Occipital lobe (tissue), 1 donor: ENCODE measurements at regions not wholly inside any gene's neighbourhood (a gene's known extent, or its start where the extent isn't known, plus 50 kb on each side); places are given as distances from the start of the nearest gene placed in this dataset.

Experiments
- DNase-seq: peaks from one replicate; lab custom pipeline; 2025; lab: John Stamatoyannopoulos, UW

DNA sequence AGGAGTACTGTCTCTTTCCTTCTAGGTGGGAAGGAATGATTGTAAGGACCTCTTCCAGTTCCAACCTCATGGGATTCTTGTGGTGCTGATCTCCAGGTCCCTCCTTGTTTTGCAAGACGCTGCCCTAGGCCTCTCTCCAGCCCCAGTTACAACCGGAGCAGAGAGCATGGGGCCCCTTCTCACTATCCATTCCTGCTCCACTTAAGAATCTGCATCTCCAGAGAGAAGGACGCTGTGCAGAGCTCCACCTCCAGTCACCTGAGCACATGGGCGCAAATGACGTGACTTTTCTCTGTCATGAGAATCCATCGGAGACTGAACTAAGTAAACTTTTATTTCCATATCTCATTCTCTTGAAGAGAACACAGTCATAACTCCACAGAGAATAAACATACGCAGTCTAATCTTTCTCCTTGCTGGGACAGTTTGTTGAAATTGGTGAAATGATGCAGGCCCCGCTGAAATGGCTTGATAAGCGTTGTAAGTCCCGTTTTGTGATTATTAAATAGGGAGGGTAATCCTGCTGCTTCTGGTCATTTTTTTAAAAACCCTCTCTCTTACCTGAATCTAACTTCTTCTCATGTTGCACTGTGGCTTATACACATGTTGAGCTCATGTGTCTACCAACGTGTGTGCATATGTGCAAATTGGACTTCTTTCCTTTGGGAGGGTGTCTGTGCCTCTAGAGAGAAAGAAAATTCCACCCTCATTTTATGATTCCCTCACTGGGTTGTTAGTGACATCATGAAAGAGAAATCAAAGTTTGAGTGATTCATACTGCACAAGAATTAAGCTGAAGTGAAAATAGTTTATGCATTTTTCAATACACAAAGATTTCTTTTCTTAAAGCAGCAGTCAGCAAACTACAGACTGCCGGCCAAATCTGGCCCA is 133.2 kb upstream of the TBX20 start:
- DNase-seq: no peak

DNA sequence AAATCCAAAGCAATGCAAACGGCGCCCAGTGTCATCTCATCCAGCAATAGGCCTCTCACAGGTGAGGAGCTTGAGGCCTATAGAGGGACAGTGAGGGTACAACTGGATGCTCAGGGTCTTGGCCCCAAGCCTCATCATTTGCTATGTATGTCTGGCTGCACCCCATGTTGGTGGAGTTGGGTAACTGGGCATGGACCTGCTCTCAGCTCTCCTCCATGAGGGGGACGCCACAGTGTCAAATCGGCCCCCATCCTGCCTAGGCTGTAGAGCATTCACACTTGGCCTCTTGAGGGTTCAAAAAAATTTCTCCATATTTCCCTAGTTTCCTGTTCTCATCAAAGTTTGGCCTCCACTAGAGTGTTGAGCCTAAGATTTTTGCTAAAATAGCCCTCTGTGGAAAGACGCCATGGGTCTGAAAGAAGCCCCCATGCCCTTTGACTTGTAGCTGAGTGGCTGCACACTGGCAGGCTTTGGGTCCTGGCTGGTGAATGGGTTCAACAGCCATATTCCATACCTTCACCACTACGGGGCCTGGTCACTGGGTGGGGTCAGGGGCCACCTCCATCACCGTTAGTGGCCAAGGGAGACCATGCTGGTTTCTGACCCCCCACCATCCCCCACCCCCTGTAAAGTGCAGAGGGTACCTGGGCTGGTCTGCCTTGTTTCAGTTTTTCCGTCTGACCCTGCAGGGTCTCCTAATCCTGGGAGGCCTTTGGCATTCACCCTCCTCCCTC is 132.3 kb upstream of the TBX20 start:
- DNase-seq: no peak

- no peak for DNase-seq
Measured at GRCh38 chr7:35384761-35385700, 131.1 kb upstream of the TBX20 start.

GRCh38 chr7:35380739-35381224 is 126.9 kb upstream of the TBX20 start:
- DNase-seq: no peak

- DNase-seq: no peak
Measured at GRCh38 chr7:35379481-35379880, 125.6 kb upstream of the TBX20 start.

DNA sequence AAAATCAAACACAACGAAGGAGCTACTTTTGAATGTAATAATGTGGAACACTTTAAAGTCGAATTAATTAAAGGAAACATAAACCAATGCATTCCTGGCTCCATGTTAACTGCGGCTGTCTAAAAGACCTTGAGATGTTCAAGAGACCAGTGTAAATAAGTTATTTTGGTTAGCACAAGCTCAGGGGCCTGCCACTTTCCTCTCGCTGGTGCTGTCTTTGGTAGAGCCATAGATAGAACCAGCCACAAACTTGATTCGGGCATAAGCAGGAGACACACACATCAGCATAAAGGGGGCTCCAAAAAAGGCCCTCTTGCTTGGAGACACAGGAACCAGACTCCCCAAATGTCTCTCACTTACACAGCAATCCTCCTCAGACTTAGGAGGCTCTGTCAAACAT is 121.6 kb upstream of the TBX20 start:
- DNase-seq: no peak

DNA sequence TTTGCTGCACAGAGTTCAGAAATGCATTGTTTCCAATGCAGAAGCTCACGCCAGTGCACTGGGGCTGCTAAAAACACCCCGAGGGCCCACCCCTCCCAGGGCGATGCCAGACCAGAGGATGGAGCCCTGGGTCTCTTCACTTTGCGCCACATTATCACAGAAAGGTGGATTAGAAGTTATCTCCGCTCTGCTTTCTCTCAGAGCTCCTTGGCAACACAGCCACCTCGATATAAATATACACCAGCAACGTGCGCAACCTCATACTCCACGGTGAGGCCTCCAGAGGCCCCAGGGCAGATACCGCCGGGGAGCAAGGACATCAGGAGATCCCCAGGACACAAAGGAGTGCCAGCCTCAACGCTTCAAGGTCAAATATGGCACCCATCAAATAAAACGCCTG is 121.0 kb upstream of the TBX20 start:
- no peak for DNase-seq

- DNase-seq: no peak
Measured at GRCh38 chr7:35371221-35371620, 117.3 kb upstream of the TBX20 start.

- no peak for DNase-seq
Measured at GRCh38 chr7:35370687-35371086, 116.8 kb upstream of the TBX20 start.

DNA sequence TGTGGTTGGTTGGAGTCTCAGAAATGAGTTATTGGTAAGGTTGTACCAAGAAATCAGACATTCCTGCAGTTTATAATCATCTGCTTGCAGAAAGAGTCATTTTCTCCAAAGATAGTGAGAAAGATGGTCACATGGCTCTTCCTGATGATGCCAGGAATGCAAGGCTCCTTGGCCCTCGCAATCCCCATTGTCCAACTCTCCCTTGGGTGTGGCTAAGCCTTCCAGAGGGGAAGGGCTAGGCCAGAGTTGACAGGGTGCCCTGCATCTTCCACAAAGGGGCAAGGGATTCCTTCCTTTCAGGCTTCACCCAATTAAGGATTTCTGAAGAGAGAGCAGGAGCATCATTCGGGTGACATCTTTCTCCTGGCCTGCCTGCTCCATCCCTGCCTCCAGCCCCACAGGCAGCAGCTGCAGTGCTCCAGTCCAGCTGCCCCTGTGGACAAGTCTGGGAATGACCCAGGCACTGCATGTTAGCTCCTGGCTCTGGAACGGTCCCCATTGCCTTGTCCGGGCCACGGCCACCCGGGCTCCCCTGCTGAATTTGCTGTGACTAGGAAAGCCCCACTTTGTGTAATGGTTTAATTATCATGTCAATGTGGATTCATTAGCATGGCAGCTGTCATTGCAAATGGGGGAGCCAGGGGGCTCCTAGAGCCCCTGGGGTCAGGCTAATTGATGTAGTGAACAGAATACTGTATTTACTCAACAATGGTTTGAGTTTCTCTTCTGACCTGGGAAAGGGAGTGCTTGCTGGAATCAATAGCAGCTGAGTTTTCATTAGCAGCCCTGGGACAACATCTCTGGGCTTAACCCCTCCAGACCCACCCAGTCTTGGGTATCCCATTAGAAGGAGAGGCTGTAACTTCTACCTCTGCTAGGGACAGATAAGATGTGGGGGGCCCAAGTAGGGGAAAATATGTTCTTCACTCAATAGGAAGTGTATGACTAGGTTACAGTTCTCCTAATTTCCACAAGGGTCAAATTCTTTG is 112.6 kb upstream of the TBX20 start:
- DNase-seq: no peak

GRCh38 chr7:35365523-35365922 is 111.6 kb upstream of the TBX20 start:
- no peak for DNase-seq

DNA sequence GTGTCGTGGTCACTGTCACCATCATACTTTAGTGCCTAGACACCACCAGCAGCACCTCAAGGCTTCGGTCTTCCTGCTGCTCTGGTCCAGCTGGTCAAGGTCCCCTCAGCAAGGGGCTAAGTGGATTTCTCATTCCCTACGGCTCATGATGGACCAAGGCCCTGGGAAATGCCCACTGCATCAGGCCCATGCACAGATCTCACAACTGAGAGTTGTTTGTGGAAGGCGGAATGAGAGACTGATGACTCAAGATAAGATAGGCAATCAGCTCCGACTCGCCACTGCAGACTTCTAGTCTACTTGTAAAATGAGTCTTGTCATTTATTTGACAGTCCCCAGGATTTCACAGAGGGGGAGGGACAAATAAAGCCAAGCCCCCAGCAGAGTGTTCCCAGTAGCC is 108.4 kb upstream of the TBX20 start:
- DNase-seq: no peak

DNA sequence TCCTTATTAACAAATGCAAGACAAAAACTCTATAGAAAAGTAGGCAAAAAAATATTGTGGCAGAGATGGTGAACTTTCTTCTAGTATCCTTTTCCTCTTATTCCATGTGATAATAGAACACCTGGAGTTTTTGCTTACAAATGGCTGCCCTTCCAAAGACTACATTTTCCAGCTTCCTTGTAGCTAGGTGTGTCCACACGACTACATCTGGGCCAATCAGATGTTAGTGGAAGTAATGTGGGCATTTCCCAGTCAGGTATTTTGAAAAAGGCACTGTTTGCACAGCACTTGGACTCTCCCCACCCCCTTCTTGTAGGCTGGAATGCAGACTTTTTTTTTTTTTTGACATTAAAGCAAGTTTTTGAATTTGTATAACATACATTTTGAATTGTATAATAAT is 105.5 kb upstream of the TBX20 start:
- no peak for DNase-seq

DNA sequence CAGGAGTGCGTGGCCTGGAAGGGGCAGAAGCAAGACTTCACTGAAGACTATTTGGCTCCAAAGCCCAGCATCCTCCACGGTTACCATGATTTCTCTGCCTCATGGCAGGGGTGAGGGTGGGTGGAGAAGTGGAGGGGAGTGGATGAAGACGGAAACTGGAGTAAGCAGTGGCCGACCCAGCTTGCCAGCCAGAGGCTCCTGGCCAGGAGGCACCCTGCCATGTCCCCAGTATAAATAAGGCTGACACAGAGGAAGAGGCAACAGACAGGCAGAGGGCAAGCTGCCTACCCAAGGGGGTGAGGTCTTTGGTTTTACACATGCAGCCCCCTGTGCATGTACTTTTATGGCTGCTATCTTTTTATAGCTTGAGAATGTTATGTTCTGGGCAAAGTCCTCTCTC is 102.6 kb upstream of the TBX20 start:
- no peak for DNase-seq

DNA sequence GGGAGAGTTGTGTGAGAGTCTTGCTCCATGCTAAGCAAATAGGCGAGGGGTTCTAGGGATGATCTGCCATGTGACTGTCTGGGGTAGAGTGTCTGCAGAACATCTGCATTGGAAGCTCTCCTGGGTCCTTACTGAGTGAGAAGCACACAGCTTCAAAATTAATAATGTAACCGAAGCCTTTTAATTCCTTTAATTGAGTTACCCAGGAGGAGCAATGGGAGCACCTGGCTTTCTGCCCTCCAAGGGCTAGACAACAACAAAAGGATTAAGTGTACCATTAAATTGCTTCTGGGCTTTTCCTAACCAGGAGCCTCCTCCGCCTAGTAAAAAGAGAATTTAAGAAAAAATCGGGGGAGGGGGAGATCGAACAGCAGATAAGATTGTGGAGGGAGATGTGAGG is 102.0 kb upstream of the TBX20 start:
- DNase-seq: no peak

- DNase-seq: no peak
Measured at GRCh38 chr7:35355199-35355598, 101.3 kb upstream of the TBX20 start.

GRCh38 chr7:35353481-35353880 is 99.6 kb upstream of the TBX20 start:
- DNase-seq: no peak

DNA sequence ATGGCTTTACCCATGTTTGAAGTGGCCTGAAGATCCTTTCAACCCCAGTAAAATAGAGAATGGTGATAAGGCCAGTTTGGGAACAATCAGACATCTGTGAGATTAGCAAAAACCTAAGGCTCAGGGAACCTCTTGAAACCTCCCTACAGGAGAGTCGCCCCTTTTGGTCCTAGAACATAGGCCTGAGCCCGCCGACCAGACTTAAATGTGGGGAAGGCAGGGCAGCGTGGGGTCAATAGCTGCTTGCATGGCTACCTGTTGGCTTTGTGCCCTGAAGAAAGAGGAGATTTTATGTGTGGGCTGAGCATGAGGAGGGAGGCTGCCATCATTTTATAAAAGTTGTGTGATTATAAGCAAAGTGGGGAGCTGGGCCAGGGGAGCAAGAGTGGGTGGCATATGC is 97.6 kb upstream of the TBX20 start:
- DNase-seq: no peak

DNA sequence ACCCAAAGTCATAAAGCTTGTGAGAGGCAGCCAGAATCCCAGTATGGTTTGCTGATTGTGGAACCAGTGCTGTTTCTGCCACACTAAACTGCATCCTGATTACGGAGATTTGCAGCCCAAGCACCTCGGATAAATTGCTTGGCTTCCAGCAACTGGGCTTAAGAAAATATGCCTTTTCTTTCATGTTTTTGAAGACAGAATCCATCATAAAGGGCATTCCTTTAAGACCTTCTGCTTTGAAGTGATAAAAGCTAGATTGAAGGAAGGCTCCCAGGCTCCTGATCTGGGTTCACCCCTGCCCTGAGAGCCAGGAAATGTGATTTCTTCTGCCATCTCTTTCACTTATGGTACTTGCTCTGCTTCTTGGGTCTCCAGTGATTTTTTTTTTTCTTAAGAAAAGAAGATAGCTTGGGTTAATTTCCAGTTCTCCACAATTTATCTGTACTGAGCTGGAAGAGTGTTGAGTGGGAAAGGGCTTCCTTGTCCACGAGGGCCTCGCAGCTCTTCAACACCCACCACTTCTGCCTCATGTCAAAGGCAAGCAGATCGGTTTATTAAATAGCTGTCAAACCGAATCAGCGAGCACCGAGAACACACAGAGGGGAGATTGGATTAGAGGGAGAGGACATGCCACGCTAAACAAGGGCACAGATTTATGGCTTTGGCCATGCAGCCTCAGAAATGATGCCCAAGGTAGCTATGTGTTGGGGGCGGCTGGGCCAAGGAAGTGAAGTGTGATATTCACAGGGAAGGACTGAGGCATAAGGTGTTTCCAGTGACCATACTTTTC is 94.9 kb upstream of the TBX20 start:
- no peak for DNase-seq

GRCh38 chr7:35342786-35343185 is 88.9 kb upstream of the TBX20 start:
- DNase-seq: no peak
